ENCODE measurements at regions not wholly inside any gene's neighbourhood (a gene's known extent, or its start where the extent isn't known, plus 50 kb on each side); places are given as distances from the start of the nearest gene placed in this dataset.

DNA sequence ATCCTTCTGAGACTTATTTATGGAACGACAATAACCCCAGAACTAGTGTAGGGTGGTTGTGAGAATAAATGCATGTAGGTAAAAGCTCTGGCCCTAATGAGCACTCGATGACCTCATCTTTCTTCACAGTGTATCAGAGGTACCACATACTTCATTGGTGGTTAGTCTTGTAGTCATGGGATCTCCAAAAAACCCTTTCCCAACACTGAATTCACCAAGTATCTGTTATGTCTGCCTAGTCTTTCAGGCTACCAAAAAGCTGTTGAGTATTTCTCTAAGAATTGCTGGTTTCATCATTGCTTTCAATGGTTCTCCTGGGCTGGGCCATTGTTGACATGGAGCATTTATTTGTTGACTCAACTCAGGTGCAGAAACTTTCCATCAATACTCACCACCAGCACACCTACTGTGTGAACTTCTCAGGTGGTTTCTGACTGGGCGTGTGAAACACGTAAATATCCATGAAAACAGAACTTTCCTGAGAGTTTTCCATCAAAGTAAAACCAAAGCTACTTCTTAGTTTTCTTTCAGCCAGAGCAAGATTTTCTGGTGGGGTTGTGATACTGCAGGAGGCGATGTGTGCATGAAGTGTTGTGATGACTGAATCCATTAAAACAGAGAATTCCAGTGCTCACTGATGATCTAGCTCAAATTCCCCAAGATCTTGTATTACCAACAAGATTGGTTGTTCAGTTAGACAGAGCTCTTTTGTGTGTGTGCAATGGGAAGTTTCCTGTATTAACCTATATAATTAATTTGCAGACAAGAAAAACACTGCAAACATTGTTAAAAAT is 51.4 kb upstream of the SLC35B4 start:
- DNase-seq = no peak
- POLR2A ChIA-PET = no interaction called here
- CTCF ChIA-PET = interaction anchor here (3.2 kb wide), 1 partner anchor 11 kb away, joined by 10 read pairs; no protein-coding TSS in a partner anchor

More for the DNA sequence above, 51.4 kb upstream of the SLC35B4 start:
- H3K9me3 Mint-ChIP-seq = no peaks in the 10 kb centered on the region
- no peak overlapping the region for H3K27ac Mint-ChIP-seq
- no peak overlapping the region for H3K4me3 Mint-ChIP-seq
- peaks cover 25% of the 10 kb centered on the region for H3K27me3 Mint-ChIP-seq
- intact Hi-C loops (cut with micrococcal nuclease) = no loop called here
- H3K36me3 Mint-ChIP-seq = no peaks in the 10 kb centered on the region
- H3K4me1 Mint-ChIP-seq (ENCODE audit: low read depth) = no peaks in the 10 kb centered on the region
